ENCODE measurements at regions not wholly inside any gene's neighbourhood (a gene's known extent, or its start where the extent isn't known, plus 50 kb on each side); places are given as distances from the start of the nearest gene placed in this dataset.

DNA sequence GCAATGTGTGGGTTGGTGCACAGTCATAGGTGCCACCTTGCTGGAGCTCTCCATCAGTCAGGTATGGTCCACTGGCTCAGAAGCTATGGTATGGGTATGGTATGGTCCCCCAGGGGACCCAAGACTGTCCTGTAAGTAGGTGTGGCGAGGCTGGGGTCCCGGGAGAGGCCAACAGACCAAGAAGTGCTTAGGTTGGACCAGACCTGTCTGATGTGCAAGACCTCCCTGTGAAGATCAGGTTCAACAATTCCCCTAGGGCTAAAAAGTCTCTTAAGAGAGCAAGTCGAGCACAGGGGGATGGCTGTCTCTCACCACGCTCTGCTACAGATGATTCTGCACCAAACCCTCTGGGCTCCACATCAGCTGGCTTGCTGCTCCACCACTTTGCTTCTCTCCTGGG, 1145.0 kb downstream of the RPA4 start:
- TF ChIP-seq, protein P1, sequence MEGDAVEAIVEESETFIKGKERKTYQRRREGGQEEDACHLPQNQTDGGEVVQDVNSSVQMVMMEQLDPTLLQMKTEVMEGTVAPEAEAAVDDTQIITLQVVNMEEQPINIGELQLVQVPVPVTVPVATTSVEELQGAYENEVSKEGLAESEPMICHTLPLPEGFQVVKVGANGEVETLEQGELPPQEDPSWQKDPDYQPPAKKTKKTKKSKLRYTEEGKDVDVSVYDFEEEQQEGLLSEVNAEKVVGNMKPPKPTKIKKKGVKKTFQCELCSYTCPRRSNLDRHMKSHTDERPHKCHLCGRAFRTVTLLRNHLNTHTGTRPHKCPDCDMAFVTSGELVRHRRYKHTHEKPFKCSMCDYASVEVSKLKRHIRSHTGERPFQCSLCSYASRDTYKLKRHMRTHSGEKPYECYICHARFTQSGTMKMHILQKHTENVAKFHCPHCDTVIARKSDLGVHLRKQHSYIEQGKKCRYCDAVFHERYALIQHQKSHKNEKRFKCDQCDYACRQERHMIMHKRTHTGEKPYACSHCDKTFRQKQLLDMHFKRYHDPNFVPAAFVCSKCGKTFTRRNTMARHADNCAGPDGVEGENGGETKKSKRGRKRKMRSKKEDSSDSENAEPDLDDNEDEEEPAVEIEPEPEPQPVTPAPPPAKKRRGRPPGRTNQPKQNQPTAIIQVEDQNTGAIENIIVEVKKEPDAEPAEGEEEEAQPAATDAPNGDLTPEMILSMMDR (conservative IDR thresholded peaks at IDR 0.05; ENCODE audit: low read depth, low read length) = no peak
- no peak for TF ChIP-seq EZH2 (IDR thresholded peaks at IDR 0.05; ENCODE audit: low read length, unreplicated experiment)
- TF ChIP-seq EZH2phosphoT487 (IDR thresholded peaks at IDR 0.05; ENCODE audit: borderline replicate concordance, low read length) = no peak
